ENCODE measurements at regions not wholly inside any gene's neighbourhood (a gene's known extent, or its start where the extent isn't known, plus 50 kb on each side); places are given as distances from the start of the nearest gene placed in this dataset.

DNA sequence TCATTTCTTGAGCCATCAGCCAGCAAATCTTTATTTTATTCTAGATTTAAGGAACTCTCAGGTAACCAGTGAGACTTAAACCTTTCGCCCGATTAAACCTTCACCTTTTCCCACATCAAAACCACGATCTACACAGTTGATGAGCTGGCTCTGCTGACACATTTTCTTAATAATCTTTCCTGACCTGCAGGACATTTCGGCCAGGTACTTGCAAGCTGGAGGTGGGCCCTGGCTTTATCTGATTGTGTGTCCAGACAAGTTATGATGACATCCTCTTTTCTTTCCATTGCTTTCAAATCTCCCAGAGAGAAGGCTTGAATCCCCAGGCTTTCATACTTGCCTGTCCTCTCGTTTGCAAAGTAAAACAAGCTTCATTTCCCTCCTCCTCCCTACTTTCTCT is 144.2 kb downstream of the EFNB2 start:
- ATAC-seq (replicated peaks in 1 of 4) (no peak), DNase-seq (no peak)
- peaks cover 0 to 1% of the 10 kb centered on the region in 2 donors for H3K27me3 Mint-ChIP-seq
- ChIA-PET CTCF (no interaction called here), POLR2A (no interaction called here)
- no peaks in the 10 kb centered on the region for H3K9me3 Mint-ChIP-seq
- H3K27me3 ChIP-seq (replicated peaks in 1 of 2; ENCODE audit: control insufficient read depth in 2 of 2, extremely low read depth in 1 of 2, insufficient read depth in 2 of 2, low read length in 1 of 2) = no peaks in the 10 kb centered on the region
- H3K36me3 Mint-ChIP-seq = no peaks in the 10 kb centered on the region
- no peaks in the 10 kb centered on the region for H3K36me3 ChIP-seq (ENCODE audit: control insufficient read depth in 2 of 2, extremely low read depth in 1 of 2, insufficient read depth in 1 of 2, low read length in 1 of 2)
- H3K9me3 ChIP-seq = no peaks in the 10 kb centered on the region
- no peak overlapping the region for H3K4me3 Mint-ChIP-seq
- H3K27ac ChIP-seq (ENCODE audit: low read length) = no peak overlapping the region
- no peaks in the 10 kb centered on the region for H3K4me1 ChIP-seq (ENCODE audit: control insufficient read depth in 1 of 2, extremely low read depth in 1 of 2, insufficient read depth in 2 of 2, low read length in 2 of 2)
- H3K27ac Mint-ChIP-seq = no peak overlapping the region
- no peak overlapping the region for H3K4me3 ChIP-seq (ENCODE audit: control insufficient read depth in 1 of 2, extremely low read depth in 1 of 2, low read length in 1 of 2)
- H3K4me1 Mint-ChIP-seq = no peaks in the 10 kb centered on the region
- WGBS (ENCODE audit: insufficient coverage) = 72% methylated on average over 5 of the region's 5 CpGs

DNA sequence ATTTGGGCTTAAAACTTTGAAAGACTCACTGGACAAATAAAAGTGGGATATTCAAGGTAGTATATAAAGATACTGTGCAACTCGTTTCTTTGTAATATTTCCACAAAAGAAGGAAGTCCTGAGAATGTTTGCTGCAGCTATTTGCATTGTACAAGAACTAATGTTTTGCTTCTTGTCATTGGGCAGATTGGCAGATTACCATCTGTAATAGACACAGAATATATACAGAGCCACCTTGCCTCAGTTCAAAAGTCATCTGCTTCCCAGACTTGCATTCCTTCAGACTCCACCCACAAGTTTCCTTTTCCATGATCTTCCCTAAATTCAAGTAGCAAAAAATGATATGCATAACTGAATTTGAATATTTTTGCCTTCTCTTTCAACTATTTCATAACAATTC is 145.1 kb downstream of the EFNB2 start:
- ATAC-seq (replicated peaks in 1 of 4) = no peak
- CTCF ChIA-PET = no interaction called here

GRCh38 chr13:106385654-106386053 is 149.8 kb downstream of the EFNB2 start:
- Histone ChIP-seq H3K27me3 (replicated peaks in 1 of 2; ENCODE audit: control insufficient read depth in 2 of 2, extremely low read depth in 1 of 2, insufficient read depth in 2 of 2, low read length in 1 of 2) (no peaks in the 10 kb centered on the region), H3K9me3 (no peaks in the 10 kb centered on the region), H3K27ac (ENCODE audit: low read length) (no peak overlapping the region), H3K4me1 (ENCODE audit: control insufficient read depth in 1 of 2, extremely low read depth in 1 of 2, insufficient read depth in 2 of 2, low read length in 2 of 2) (no peaks in the 10 kb centered on the region), H3K36me3 (ENCODE audit: control insufficient read depth in 2 of 2, extremely low read depth in 1 of 2, insufficient read depth in 1 of 2, low read length in 1 of 2) (no peaks in the 10 kb centered on the region), H3K4me3 (ENCODE audit: control insufficient read depth in 1 of 2, extremely low read depth in 1 of 2, low read length in 1 of 2) (no peak overlapping the region)
- DNase-seq (no peak), ATAC-seq (replicated peaks in 1 of 4) (no peak)
- no peaks in the 10 kb centered on the region for H3K9me3 Mint-ChIP-seq
- ChIA-PET CTCF (no interaction called here), POLR2A (no interaction called here)
- H3K4me3 Mint-ChIP-seq = no peak overlapping the region
- H3K27me3 Mint-ChIP-seq = no peaks in the 10 kb centered on the region
- H3K36me3 Mint-ChIP-seq = no peaks in the 10 kb centered on the region
- WGBS (ENCODE audit: insufficient coverage) = 85% methylated on average over 5 of the region's 6 CpGs
- no peaks in the 10 kb centered on the region for H3K4me1 Mint-ChIP-seq
- no peak overlapping the region for H3K27ac Mint-ChIP-seq

More for the DNA sequence above, 145.1 kb downstream of the EFNB2 start:
- no peaks in the 10 kb centered on the region for H3K4me1 Mint-ChIP-seq
- Histone ChIP-seq H3K9me3 (no peaks in the 10 kb centered on the region), H3K4me3 (ENCODE audit: control insufficient read depth in 1 of 2, extremely low read depth in 1 of 2, low read length in 1 of 2) (no peak overlapping the region), H3K27me3 (replicated peaks in 1 of 2; ENCODE audit: control insufficient read depth in 2 of 2, extremely low read depth in 1 of 2, insufficient read depth in 2 of 2, low read length in 1 of 2) (no peaks in the 10 kb centered on the region), H3K36me3 (ENCODE audit: control insufficient read depth in 2 of 2, extremely low read depth in 1 of 2, insufficient read depth in 1 of 2, low read length in 1 of 2) (no peaks in the 10 kb centered on the region), H3K27ac (ENCODE audit: low read length) (no peak overlapping the region), H3K4me1 (ENCODE audit: control insufficient read depth in 1 of 2, extremely low read depth in 1 of 2, insufficient read depth in 2 of 2, low read length in 2 of 2) (no peaks in the 10 kb centered on the region)
- POLR2A ChIA-PET = no interaction called here
- DNase-seq = no peak
- H3K9me3 Mint-ChIP-seq = no peaks in the 10 kb centered on the region
- no peak overlapping the region for H3K27ac Mint-ChIP-seq
- 14% methylated on average over 1 of the region's 1 CpG for WGBS (ENCODE audit: insufficient coverage)
- no peaks in the 10 kb centered on the region for H3K36me3 Mint-ChIP-seq
- H3K4me3 Mint-ChIP-seq = no peak overlapping the region
- H3K27me3 Mint-ChIP-seq = peaks cover 0 to 1% of the 10 kb centered on the region in 2 donors

- H3K4me3 Mint-ChIP-seq = no peak overlapping the region
- DNase-seq = no peak
- WGBS (ENCODE audit: insufficient coverage) = no CpG with 5 or more reads among the region's 4 CpGs
- no peaks in the 10 kb centered on the region for H3K4me1 Mint-ChIP-seq
- ChIA-PET CTCF (no interaction called here), POLR2A (no interaction called here)
- no peak overlapping the region for H3K4me3 ChIP-seq (ENCODE audit: control insufficient read depth in 1 of 2, extremely low read depth in 1 of 2, low read length in 1 of 2)
- H3K4me1 ChIP-seq (ENCODE audit: control insufficient read depth in 1 of 2, extremely low read depth in 1 of 2, insufficient read depth in 2 of 2, low read length in 2 of 2) = no peaks in the 10 kb centered on the region
- H3K27ac Mint-ChIP-seq = no peak overlapping the region
- H3K36me3 ChIP-seq (ENCODE audit: control insufficient read depth in 2 of 2, extremely low read depth in 1 of 2, insufficient read depth in 1 of 2, low read length in 1 of 2) = no peaks in the 10 kb centered on the region
- H3K27me3 ChIP-seq (replicated peaks in 1 of 2; ENCODE audit: control insufficient read depth in 2 of 2, extremely low read depth in 1 of 2, insufficient read depth in 2 of 2, low read length in 1 of 2) = no peaks in the 10 kb centered on the region
- no peaks in the 10 kb centered on the region for H3K9me3 ChIP-seq
- no peaks in the 10 kb centered on the region for H3K9me3 Mint-ChIP-seq
- no peak for ATAC-seq (replicated peaks in 1 of 4)
- H3K36me3 Mint-ChIP-seq = no peaks in the 10 kb centered on the region
- no peak overlapping the region for H3K27ac ChIP-seq (ENCODE audit: low read length)
- no peaks in the 10 kb centered on the region for H3K27me3 Mint-ChIP-seq
Measured at GRCh38 chr13:106384516-106384915, 150.9 kb downstream of the EFNB2 start.

GRCh38 chr13:106383791-106384190 is 151.7 kb downstream of the EFNB2 start:
- ATAC-seq (replicated peaks in 1 of 4) (no peak), DNase-seq (no peak)
- Mint-ChIP-seq H3K4me1 (no peaks in the 10 kb centered on the region), H3K27ac (no peak overlapping the region), H3K4me3 (no peak overlapping the region), H3K27me3 (peaks cover 0 to 2% of the 10 kb centered on the region in 2 donors), H3K9me3 (no peaks in the 10 kb centered on the region), H3K36me3 (no peaks in the 10 kb centered on the region)
- Histone ChIP-seq H3K27me3 (replicated peaks in 1 of 2; ENCODE audit: control insufficient read depth in 2 of 2, extremely low read depth in 1 of 2, insufficient read depth in 2 of 2, low read length in 1 of 2) (peaks cover 0 to 3% of the 10 kb centered on the region in 2 experiments), H3K9me3 (no peaks in the 10 kb centered on the region), H3K4me3 (ENCODE audit: control insufficient read depth in 1 of 2, extremely low read depth in 1 of 2, low read length in 1 of 2) (no peak overlapping the region), H3K27ac (ENCODE audit: low read length) (no peak overlapping the region), H3K4me1 (ENCODE audit: control insufficient read depth in 1 of 2, extremely low read depth in 1 of 2, insufficient read depth in 2 of 2, low read length in 2 of 2) (no peaks in the 10 kb centered on the region), H3K36me3 (ENCODE audit: control insufficient read depth in 2 of 2, extremely low read depth in 1 of 2, insufficient read depth in 1 of 2, low read length in 1 of 2) (no peaks in the 10 kb centered on the region)
- ChIA-PET POLR2A (no interaction called here), CTCF (no interaction called here)
- no CpG with 5 or more reads among the region's 1 CpG for WGBS (ENCODE audit: insufficient coverage)

DNA sequence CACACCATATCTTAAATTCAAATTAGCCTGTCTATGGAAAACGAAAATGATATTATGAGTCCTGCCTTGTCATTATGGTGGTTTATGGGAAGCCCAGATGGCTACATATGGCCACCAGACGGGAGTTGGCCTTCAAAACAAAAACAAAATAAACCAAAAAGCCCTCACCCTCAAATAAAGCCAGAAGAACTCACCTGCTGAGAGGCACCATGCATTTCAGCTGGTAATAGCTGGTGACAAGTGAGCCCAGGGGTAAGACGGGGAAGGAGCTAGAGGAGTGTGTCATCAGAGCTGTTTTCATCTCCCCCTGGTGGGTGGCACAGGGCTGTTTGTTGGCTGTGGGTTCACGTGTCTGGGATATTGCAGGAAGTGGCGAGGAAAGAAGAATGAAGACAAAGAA is 152.9 kb downstream of the EFNB2 start:
- no peak overlapping the region for H3K4me3 Mint-ChIP-seq
- H3K36me3 Mint-ChIP-seq = no peaks in the 10 kb centered on the region
- no peaks in the 10 kb centered on the region for H3K9me3 Mint-ChIP-seq
- H3K4me1 Mint-ChIP-seq = no peaks in the 10 kb centered on the region
- whole genome bisulfite sequencing (ENCODE audit: insufficient coverage) = 78% methylated on average over 1 of the region's 5 CpGs
- no peak overlapping the region for H3K27ac Mint-ChIP-seq
- H3K27me3 Mint-ChIP-seq = peaks cover 0 to 3% of the 10 kb centered on the region in 2 donors
- Histone ChIP-seq H3K9me3 (no peaks in the 10 kb centered on the region), H3K27me3 (replicated peaks in 1 of 2; ENCODE audit: control insufficient read depth in 2 of 2, extremely low read depth in 1 of 2, insufficient read depth in 2 of 2, low read length in 1 of 2) (peaks cover 0 to 3% of the 10 kb centered on the region in 2 experiments), H3K4me3 (ENCODE audit: control insufficient read depth in 1 of 2, extremely low read depth in 1 of 2, low read length in 1 of 2) (no peak overlapping the region), H3K27ac (ENCODE audit: low read length) (no peak overlapping the region), H3K36me3 (ENCODE audit: control insufficient read depth in 2 of 2, extremely low read depth in 1 of 2, insufficient read depth in 1 of 2, low read length in 1 of 2) (no peaks in the 10 kb centered on the region), H3K4me1 (ENCODE audit: control insufficient read depth in 1 of 2, extremely low read depth in 1 of 2, insufficient read depth in 2 of 2, low read length in 2 of 2) (no peaks in the 10 kb centered on the region)
- DNase-seq (no peak), ATAC-seq (replicated peaks in 1 of 4) (no peak)
- ChIA-PET POLR2A (no interaction called here), CTCF (interaction anchor here in 1 of 2 donors (0.6 kb wide), 1 partner anchor 1180 kb away, joined by 4 read pairs; no protein-coding TSS in a partner anchor)

- H3K27me3 ChIP-seq (replicated peaks in 1 of 2; ENCODE audit: control insufficient read depth in 2 of 2, extremely low read depth in 1 of 2, insufficient read depth in 2 of 2, low read length in 1 of 2) = peaks cover 0 to 5% of the 10 kb centered on the region in 2 experiments
- ChIA-PET POLR2A (no interaction called here), CTCF (no interaction called here)
- no peak overlapping the region for H3K4me3 ChIP-seq (ENCODE audit: control insufficient read depth in 1 of 2, extremely low read depth in 1 of 2, low read length in 1 of 2)
- H3K4me1 Mint-ChIP-seq = no peaks in the 10 kb centered on the region
- H3K27ac ChIP-seq (ENCODE audit: low read length) = no peak overlapping the region
- no peak overlapping the region for H3K4me3 Mint-ChIP-seq
- peaks cover 0 to 3% of the 10 kb centered on the region in 2 donors for H3K27me3 Mint-ChIP-seq
- H3K9me3 ChIP-seq = no peaks in the 10 kb centered on the region
- WGBS (ENCODE audit: insufficient coverage) = 82% methylated on average over 3 of the region's 4 CpGs
- DNase-seq (no peak), ATAC-seq (replicated peaks in 1 of 4) (no peak)
- no peak overlapping the region for H3K27ac Mint-ChIP-seq
- H3K4me1 ChIP-seq (ENCODE audit: control insufficient read depth in 1 of 2, extremely low read depth in 1 of 2, insufficient read depth in 2 of 2, low read length in 2 of 2) = no peaks in the 10 kb centered on the region
- no peaks in the 10 kb centered on the region for H3K9me3 Mint-ChIP-seq
- no peaks in the 10 kb centered on the region for H3K36me3 ChIP-seq (ENCODE audit: control insufficient read depth in 2 of 2, extremely low read depth in 1 of 2, insufficient read depth in 1 of 2, low read length in 1 of 2)
- H3K36me3 Mint-ChIP-seq = no peaks in the 10 kb centered on the region
Measured at GRCh38 chr13:106381091-106381490, 154.4 kb downstream of the EFNB2 start.
